Body of pancreas (tissue), 4 donors: ENCODE measurements at regions not wholly inside any gene's neighbourhood (a gene's known extent, or its start where the extent isn't known, plus 50 kb on each side); places are given as distances from the start of the nearest gene placed in this dataset.

Experiments used
- POLR2A ChIP-seq, 3 donors: fragments of 450-650 bp; IDR thresholded peaks; one replicate each; pipeline ENCODE4 v1.6.1; 2016; ENCODE audit warnings: antibody characterized with exemption in 3 of 3, mild to moderate bottlenecking in 2 of 3
- TF ChIP-seq, protein P1 (sequence below), 7 experiments: fragments of 450-650 bp in 4 of 7; fragments of 200-600 bp in 3 of 7; sonication (generic) in 3 of 7; IDR thresholded peaks; one replicate each; pipeline ENCODE4 v1.5.1; 2016 to 2019; ENCODE audit warnings: antibody characterized with exemption in 7 of 7

DNA sequence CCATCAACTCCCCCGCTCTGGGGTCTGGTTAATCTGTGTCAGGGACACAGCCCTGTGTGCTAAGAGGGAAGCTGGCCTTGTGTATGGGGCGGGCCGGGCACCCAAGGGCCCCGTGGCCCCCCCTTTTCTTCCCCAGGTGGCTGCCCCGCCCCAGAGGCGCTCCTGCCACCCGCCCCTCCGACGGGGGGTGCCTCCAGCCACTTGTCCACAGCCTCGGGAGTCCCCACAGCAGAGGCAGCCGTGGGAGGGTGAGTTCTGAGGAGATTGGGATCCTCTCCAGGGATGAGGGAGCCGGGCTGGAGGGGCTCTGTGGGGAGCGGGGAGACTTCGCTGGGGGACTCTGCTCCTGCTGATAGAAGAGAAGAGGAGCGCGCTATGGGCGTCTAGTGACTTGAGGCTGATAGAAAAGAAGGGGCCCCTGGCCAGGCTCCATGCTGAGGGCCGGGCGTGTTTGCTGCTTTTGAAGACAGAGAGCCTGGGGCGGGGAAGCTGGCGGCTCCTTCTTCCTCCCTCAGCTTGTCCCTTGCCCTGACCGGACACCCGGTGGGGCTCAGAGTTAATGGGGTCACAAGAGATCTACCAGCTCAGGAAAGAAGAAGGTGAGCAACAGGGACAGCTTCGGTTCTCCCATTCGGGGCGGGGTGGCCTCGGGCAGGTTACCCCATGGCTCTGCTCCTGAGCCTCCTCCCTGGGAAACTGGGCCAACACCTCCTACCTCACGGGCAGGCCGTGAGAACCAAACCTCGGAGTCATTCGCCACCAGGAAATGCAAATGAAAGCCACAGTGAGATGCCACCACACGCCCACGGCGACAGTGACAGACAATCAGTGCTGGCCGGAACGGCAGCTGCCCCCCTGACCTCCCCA, 89.4 kb upstream of the TAF1B start:
- TF ChIP-seq POLR2A (IDR thresholded peaks at IDR 0.05) = peak in 1 of 3 donors; percentile 23
- TF ChIP-seq, protein P1, sequence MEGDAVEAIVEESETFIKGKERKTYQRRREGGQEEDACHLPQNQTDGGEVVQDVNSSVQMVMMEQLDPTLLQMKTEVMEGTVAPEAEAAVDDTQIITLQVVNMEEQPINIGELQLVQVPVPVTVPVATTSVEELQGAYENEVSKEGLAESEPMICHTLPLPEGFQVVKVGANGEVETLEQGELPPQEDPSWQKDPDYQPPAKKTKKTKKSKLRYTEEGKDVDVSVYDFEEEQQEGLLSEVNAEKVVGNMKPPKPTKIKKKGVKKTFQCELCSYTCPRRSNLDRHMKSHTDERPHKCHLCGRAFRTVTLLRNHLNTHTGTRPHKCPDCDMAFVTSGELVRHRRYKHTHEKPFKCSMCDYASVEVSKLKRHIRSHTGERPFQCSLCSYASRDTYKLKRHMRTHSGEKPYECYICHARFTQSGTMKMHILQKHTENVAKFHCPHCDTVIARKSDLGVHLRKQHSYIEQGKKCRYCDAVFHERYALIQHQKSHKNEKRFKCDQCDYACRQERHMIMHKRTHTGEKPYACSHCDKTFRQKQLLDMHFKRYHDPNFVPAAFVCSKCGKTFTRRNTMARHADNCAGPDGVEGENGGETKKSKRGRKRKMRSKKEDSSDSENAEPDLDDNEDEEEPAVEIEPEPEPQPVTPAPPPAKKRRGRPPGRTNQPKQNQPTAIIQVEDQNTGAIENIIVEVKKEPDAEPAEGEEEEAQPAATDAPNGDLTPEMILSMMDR (IDR thresholded peaks at IDR 0.05) = no peak
